Testis (tissue), 2 donors: ENCODE measurements at regions not wholly inside any gene's neighbourhood (a gene's known extent, or its start where the extent isn't known, plus 50 kb on each side); places are given as distances from the start of the nearest gene placed in this dataset.

Experiments used
- POLR2A ChIP-seq: fragments of 450-650 bp; IDR thresholded peaks from one replicate; pipeline ENCODE4 v1.6.1; 2017; ENCODE audit warnings: antibody characterized with exemption, mild to moderate bottlenecking, moderate library complexity
- TF ChIP-seq, protein P1 (sequence below), 3 experiments: fragments of 450-650 bp in 2 of 3; fragments of 200-600 bp in 1 of 3; sonication (generic) in 1 of 3; IDR thresholded peaks; one replicate each; pipeline ENCODE4 v1.5.1; 2016 to 2019; ENCODE audit warnings: antibody characterized with exemption in 3 of 3, mild to moderate bottlenecking in 2 of 3, moderate library complexity in 1 of 3

DNA sequence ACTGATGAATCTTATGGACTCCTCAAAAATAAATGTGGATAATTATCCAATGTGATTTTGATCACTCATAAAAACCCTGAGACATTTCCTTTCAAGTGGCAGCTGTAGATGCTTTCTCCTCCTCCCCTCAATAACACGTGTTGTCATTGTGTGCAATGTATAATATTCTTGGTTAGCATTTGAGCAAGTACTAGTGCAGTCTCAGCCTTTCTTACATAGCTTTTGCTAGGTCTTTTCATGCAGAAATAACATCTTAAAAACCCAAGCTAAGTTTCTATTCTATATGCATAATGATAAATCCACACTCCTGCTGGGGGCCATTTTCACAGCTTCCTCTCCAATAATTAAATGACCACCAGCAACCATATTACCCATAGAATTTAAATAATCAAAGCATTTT, 1835.2 kb upstream of the NUDT12 start:
- TF ChIP-seq, protein P1, sequence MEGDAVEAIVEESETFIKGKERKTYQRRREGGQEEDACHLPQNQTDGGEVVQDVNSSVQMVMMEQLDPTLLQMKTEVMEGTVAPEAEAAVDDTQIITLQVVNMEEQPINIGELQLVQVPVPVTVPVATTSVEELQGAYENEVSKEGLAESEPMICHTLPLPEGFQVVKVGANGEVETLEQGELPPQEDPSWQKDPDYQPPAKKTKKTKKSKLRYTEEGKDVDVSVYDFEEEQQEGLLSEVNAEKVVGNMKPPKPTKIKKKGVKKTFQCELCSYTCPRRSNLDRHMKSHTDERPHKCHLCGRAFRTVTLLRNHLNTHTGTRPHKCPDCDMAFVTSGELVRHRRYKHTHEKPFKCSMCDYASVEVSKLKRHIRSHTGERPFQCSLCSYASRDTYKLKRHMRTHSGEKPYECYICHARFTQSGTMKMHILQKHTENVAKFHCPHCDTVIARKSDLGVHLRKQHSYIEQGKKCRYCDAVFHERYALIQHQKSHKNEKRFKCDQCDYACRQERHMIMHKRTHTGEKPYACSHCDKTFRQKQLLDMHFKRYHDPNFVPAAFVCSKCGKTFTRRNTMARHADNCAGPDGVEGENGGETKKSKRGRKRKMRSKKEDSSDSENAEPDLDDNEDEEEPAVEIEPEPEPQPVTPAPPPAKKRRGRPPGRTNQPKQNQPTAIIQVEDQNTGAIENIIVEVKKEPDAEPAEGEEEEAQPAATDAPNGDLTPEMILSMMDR (IDR thresholded peaks at IDR 0.05): no peak
- TF ChIP-seq POLR2A: no peak
